Endothelial cell (in vitro differentiated cells): ENCODE measurements at regions not wholly inside any gene's neighbourhood (a gene's known extent, or its start where the extent isn't known, plus 50 kb on each side); places are given as distances from the start of the nearest gene placed in this dataset.
"Not testable (repeated sequence)": the region's sequence is repeated elsewhere in the genome, so short reads cannot be mapped to it uniquely, and the experiment has no call there.

Experiments
- DNase-seq: peaks from one replicate; pipeline ENCODE4 v3.0.0; 2021; ENCODE audit warnings: low spot score
- H3K27ac Mint-ChIP-seq: one replicate; pipeline ENCODE4 v1.8.0; 2021; ENCODE audit warnings: mixed read lengths, inconsistent platforms; ENCODE audit not compliant: unreplicated experiment
- H3K27me3 Mint-ChIP-seq: one replicate; pipeline ENCODE4 v1.8.0; 2021; ENCODE audit warnings: mild to moderate bottlenecking, moderate library complexity, mixed read lengths, inconsistent platforms; ENCODE audit not compliant: unreplicated experiment
- H3K36me3 Mint-ChIP-seq: one replicate; pipeline ENCODE4 v1.8.0; 2021; ENCODE audit warnings: mild to moderate bottlenecking, low read depth, mixed read lengths, inconsistent platforms; ENCODE audit not compliant: unreplicated experiment
- H3K4me1 Mint-ChIP-seq: one replicate; pipeline ENCODE4 v1.8.0; 2021; ENCODE audit warnings: mild to moderate bottlenecking, mixed read lengths, inconsistent platforms; ENCODE audit not compliant: unreplicated experiment
- H3K4me3 Mint-ChIP-seq: one replicate; pipeline ENCODE4 v1.8.0; 2021; ENCODE audit warnings: mild to moderate bottlenecking, mixed read lengths, inconsistent platforms; ENCODE audit not compliant: unreplicated experiment
- H3K9me3 Mint-ChIP-seq: one replicate; pipeline ENCODE4 v1.8.0; 2021; ENCODE audit warnings: mixed read lengths, inconsistent platforms; ENCODE audit not compliant: unreplicated experiment
- CTCF ChIP-seq: fragments of 200-600 bp; sonication (generic); IDR thresholded peaks from one replicate; pipeline ENCODE4 v1.5.0; 2021; ENCODE audit warnings: antibody characterized with exemption; ENCODE audit not compliant: unreplicated experiment

GRCh38 chr17:14579716-14580115, 278.8 kb downstream of the HS3ST3B1 start:
- Mint-ChIP-seq H3K27ac (no peak overlapping the region), H3K9me3 (peaks cover under 1% of the 10 kb centered on the region), H3K27me3 (peaks cover 4% of the 10 kb centered on the region), H3K36me3 (no peaks in the 10 kb centered on the region), H3K4me1 (no peaks in the 10 kb centered on the region), H3K4me3 (no peak overlapping the region)
- DNase-seq: no peak
- TF ChIP-seq CTCF: no peak

GRCh38 chr17:14575471-14575953, 274.6 kb downstream of the HS3ST3B1 start:
- H3K4me3 Mint-ChIP-seq: no peak overlapping the region
- DNase-seq: no peak
- H3K36me3 Mint-ChIP-seq: no peaks in the 10 kb centered on the region
- no peak for TF ChIP-seq CTCF
- H3K9me3 Mint-ChIP-seq: peaks cover 3% of the 10 kb centered on the region
- H3K27ac Mint-ChIP-seq: no peak overlapping the region
- H3K4me1 Mint-ChIP-seq: no peaks in the 10 kb centered on the region
- H3K27me3 Mint-ChIP-seq: peaks cover 5% of the 10 kb centered on the region

- H3K36me3 Mint-ChIP-seq, H3K9me3 Mint-ChIP-seq, DNase-seq, H3K27me3 Mint-ChIP-seq, H3K4me1 Mint-ChIP-seq, H3K27ac Mint-ChIP-seq, H3K4me3 Mint-ChIP-seq: not testable (repeated sequence)
Measured at GRCh38 chr17:14560325-14560724, 259.4 kb downstream of the HS3ST3B1 start.

- DNase-seq: no peak
- Mint-ChIP-seq H3K27ac (no peak overlapping the region), H3K27me3 (no peaks in the 10 kb centered on the region), H3K4me3 (no peak overlapping the region), H3K9me3 (no peaks in the 10 kb centered on the region), H3K36me3 (no peaks in the 10 kb centered on the region), H3K4me1 (peaks cover 6% of the 10 kb centered on the region)
- TF ChIP-seq CTCF: no peak
Measured at GRCh38 chr17:14559264-14560119, 258.6 kb downstream of the HS3ST3B1 start.

GRCh38 chr17:14557480-14557879, 256.6 kb downstream of the HS3ST3B1 start:
- Mint-ChIP-seq H3K36me3 (no peaks in the 10 kb centered on the region), H3K27ac (no peak overlapping the region), H3K9me3 (no peaks in the 10 kb centered on the region), H3K4me3 (no peak overlapping the region), H3K27me3 (no peaks in the 10 kb centered on the region), H3K4me1 (peaks cover 6% of the 10 kb centered on the region)
- no peak for DNase-seq
- no peak for TF ChIP-seq CTCF
